ENCODE measurements at regions not wholly inside any gene's neighbourhood (a gene's known extent, or its start where the extent isn't known, plus 50 kb on each side); places are given as distances from the start of the nearest gene placed in this dataset.

DNA sequence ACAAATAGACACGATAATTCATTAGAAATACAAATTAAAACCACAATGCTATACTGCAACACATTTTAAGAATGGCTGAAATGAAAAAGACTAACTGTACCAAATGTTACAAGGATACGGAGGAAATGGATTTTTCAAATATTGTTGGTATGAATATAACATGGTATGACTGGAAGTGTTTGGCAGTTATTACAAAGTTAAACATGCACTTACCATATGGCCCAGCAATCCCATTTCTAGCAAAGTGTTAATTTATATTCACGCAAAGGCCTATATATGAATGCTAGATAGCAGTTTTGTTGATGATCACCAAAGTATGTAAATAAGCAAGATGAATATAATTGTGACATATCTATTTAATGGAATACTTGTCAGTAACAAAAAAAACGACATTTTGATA, 497.8 kb upstream of the FSIP2 start (continued):
- TF ChIP-seq FOSL2 (IDR thresholded peaks at IDR 0.05) (no peak), FOSL2 (CRISPR knock-in tag; IDR thresholded peaks at IDR 0.05) (no peak), SMC3 (IDR thresholded peaks at IDR 0.05) (no peak), HEYL (CRISPR knock-in tag; IDR thresholded peaks at IDR 0.05) (no peak), BHLHE40 (IDR thresholded peaks at IDR 0.05; ENCODE audit: low read depth, low read length) (no peak), HOXA7 (CRISPR knock-in tag; IDR thresholded peaks at IDR 0.05) (no peak)
- TF ChIP-seq, protein P1, sequence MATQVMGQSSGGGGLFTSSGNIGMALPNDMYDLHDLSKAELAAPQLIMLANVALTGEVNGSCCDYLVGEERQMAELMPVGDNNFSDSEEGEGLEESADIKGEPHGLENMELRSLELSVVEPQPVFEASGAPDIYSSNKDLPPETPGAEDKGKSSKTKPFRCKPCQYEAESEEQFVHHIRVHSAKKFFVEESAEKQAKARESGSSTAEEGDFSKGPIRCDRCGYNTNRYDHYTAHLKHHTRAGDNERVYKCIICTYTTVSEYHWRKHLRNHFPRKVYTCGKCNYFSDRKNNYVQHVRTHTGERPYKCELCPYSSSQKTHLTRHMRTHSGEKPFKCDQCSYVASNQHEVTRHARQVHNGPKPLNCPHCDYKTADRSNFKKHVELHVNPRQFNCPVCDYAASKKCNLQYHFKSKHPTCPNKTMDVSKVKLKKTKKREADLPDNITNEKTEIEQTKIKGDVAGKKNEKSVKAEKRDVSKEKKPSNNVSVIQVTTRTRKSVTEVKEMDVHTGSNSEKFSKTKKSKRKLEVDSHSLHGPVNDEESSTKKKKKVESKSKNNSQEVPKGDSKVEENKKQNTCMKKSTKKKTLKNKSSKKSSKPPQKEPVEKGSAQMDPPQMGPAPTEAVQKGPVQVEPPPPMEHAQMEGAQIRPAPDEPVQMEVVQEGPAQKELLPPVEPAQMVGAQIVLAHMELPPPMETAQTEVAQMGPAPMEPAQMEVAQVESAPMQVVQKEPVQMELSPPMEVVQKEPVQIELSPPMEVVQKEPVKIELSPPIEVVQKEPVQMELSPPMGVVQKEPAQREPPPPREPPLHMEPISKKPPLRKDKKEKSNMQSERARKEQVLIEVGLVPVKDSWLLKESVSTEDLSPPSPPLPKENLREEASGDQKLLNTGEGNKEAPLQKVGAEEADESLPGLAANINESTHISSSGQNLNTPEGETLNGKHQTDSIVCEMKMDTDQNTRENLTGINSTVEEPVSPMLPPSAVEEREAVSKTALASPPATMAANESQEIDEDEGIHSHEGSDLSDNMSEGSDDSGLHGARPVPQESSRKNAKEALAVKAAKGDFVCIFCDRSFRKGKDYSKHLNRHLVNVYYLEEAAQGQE (IDR thresholded peaks at IDR 0.05): no peak
- TF ChIP-seq, protein P2, sequence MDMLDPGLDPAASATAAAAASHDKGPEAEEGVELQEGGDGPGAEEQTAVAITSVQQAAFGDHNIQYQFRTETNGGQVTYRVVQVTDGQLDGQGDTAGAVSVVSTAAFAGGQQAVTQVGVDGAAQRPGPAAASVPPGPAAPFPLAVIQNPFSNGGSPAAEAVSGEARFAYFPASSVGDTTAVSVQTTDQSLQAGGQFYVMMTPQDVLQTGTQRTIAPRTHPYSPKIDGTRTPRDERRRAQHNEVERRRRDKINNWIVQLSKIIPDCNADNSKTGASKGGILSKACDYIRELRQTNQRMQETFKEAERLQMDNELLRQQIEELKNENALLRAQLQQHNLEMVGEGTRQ (IDR thresholded peaks at IDR 0.05): no peak

DNA sequence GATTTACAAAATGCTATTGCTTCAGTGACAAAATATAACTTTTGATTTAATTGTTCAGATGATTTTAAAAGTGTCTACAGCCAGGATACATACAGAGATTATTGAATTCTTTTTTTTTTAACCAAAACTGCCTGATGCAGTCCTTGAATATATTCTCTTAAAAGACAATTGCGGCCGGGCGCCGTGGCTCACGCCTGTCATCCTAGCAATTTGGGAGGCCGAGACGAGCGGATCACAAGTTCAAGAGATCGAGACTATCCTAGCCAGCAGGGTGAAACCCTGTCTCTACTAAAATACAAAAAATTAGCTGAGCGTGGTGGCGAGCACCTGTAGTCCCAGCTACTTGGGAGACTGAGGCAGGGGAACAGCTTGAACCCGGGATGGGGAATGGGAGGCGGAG, 497.0 kb upstream of the FSIP2 start:
- Histone ChIP-seq H3K4me2 (no peak overlapping the region), H3K4me1 (no peaks in the 10 kb centered on the region), H3K9me3 (peaks cover 5% of the 10 kb centered on the region; the same call in 1 of the 3 replicates), H3K4me3 (no peak overlapping the region), H3K27ac (no peak overlapping the region)
- POLR2A ChIA-PET: no interaction called here
- FAIRE-seq: no peak
- no peak for TF ChIP-seq SMC3 (IDR thresholded peaks at IDR 0.05)
- WGBS (ENCODE audit: missing lambda C conversion rate): 60% methylated on average over 13 of the region's 13 CpGs
- CTCF ChIA-PET: no interaction called here
- no peak for ATAC-seq
- DNase-seq (ENCODE audit: low read depth in 1 of 2, low spot score in 1 of 2): no peak

DNA sequence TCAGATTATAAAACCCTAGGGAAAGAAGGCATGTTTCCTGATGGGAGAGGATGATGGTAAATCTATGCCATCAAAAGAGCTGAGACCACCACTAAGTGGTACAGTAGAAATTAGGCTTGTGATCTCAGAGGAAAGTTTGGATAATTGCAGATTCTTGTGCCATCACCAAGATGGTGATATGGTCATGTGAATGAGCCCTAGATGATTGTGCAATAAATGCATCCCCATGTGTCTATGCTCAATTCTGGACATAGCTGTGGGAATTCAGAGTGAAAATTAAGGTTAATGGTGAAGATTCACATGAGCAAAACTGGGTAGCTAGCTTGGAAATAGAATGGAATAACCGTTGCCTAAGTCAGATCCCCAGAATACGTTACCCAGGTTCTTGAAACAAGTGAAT, 496.1 kb upstream of the FSIP2 start:
- TF ChIP-seq POLR2A (IDR thresholded peaks at IDR 0.05; ENCODE audit: low read length) (no peak), RFX5 (IDR thresholded peaks at IDR 0.05) (no peak), RARB (CRISPR knock-in tag; IDR thresholded peaks at IDR 0.05) (no peak), FOXS1 (CRISPR knock-in tag; IDR thresholded peaks at IDR 0.05) (no peak), RNF2 (IDR thresholded peaks at IDR 0.05; ENCODE audit: borderline replicate concordance, low read depth) (no peak), JUN (IDR thresholded peaks at IDR 0.05) (no peak), NR3C1 (IDR thresholded peaks at IDR 0.05) (no peak)
- TF ChIP-seq, protein P3, sequence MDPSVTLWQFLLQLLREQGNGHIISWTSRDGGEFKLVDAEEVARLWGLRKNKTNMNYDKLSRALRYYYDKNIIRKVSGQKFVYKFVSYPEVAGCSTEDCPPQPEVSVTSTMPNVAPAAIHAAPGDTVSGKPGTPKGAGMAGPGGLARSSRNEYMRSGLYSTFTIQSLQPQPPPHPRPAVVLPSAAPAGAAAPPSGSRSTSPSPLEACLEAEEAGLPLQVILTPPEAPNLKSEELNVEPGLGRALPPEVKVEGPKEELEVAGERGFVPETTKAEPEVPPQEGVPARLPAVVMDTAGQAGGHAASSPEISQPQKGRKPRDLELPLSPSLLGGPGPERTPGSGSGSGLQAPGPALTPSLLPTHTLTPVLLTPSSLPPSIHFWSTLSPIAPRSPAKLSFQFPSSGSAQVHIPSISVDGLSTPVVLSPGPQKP (IDR thresholded peaks at IDR 0.05; ENCODE audit: low read depth, low read length): no peak
- TF ChIP-seq, protein P4, sequence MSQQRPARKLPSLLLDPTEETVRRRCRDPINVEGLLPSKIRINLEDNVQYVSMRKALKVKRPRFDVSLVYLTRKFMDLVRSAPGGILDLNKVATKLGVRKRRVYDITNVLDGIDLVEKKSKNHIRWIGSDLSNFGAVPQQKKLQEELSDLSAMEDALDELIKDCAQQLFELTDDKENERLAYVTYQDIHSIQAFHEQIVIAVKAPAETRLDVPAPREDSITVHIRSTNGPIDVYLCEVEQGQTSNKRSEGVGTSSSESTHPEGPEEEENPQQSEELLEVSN (IDR thresholded peaks at IDR 0.05; ENCODE audit: borderline replicate concordance, low read depth): no peak
- TF ChIP-seq, protein P5, sequence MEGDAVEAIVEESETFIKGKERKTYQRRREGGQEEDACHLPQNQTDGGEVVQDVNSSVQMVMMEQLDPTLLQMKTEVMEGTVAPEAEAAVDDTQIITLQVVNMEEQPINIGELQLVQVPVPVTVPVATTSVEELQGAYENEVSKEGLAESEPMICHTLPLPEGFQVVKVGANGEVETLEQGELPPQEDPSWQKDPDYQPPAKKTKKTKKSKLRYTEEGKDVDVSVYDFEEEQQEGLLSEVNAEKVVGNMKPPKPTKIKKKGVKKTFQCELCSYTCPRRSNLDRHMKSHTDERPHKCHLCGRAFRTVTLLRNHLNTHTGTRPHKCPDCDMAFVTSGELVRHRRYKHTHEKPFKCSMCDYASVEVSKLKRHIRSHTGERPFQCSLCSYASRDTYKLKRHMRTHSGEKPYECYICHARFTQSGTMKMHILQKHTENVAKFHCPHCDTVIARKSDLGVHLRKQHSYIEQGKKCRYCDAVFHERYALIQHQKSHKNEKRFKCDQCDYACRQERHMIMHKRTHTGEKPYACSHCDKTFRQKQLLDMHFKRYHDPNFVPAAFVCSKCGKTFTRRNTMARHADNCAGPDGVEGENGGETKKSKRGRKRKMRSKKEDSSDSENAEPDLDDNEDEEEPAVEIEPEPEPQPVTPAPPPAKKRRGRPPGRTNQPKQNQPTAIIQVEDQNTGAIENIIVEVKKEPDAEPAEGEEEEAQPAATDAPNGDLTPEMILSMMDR (IDR thresholded peaks at IDR 0.05): no peak
- peaks cover 5% of the 10 kb centered on the region; the same call in 1 of the 3 replicates for H3K9me3 ChIP-seq
- no peaks in the 10 kb centered on the region for H3K4me1 ChIP-seq
- FAIRE-seq (no peak), DNase-seq (ENCODE audit: low read depth in 1 of 2, low spot score in 1 of 2) (no peak), ATAC-seq (no peak)
- CTCF ChIA-PET: no interaction called here
- no peak overlapping the region for H3K27ac ChIP-seq
- H3K4me3 ChIP-seq: no peak overlapping the region
- POLR2A ChIA-PET: no interaction called here
- WGBS (ENCODE audit: missing lambda C conversion rate): 23% methylated on average over 2 of the region's 2 CpGs
- no peak overlapping the region for H3K4me2 ChIP-seq

Measured in A549 (cell line).